GM18951 (cell line): ENCODE measurements at regions not wholly inside any gene's neighbourhood (a gene's known extent, or its start where the extent isn't known, plus 50 kb on each side); places are given as distances from the start of the nearest gene placed in this dataset.
"Not testable (repeated sequence)": the region's sequence is repeated elsewhere in the genome, so short reads cannot be mapped to it uniquely, and the experiment has no call there.

ENCODE experiments used
- POLR2A ChIP-seq: IDR thresholded peaks from 4 replicates; pipeline ENCODE4 v1.6.1; 2011; ENCODE audit warnings: mild to moderate bottlenecking; ENCODE audit not compliant: insufficient read length, insufficient read depth; ENCODE audit errors: extremely low read depth
- in situ Hi-C: fragments of 300-500 bp; cut with MboI; formaldehyde crosslinking; loops from one replicate; pipeline ENCODE4 v1.12.0; 2022; ENCODE audit warnings: low sequenced_read_pairs, mixed read lengths, inconsistent platforms; ENCODE audit not compliant: unreplicated experiment

GRCh38 chr21:28207436-28208173 is 785.1 kb downstream of the LTN1 start:
- in situ Hi-C loops, result no loop called here
- TF ChIP-seq POLR2A, result no peak

DNA sequence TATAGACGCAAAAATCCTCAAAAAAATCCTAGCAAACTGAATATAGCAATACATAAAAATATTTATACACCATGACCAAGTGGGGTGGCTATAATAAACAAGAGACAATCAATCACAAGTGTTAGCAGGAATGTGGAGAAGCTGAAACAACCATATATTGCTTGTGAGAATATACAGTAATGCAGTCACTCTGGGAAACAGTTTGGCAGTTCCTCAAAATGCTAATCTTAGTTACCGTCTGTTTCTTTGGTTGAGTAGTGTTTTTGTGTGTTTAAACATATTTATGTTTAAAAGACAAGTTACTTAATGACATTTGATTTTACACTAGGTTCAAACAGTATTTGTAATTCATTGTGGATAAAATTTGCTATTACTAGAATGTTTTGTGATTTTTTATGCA is 792.0 kb downstream of the LTN1 start:
- in situ Hi-C loops, result no loop called here
- TF ChIP-seq POLR2A, result no peak

DNA sequence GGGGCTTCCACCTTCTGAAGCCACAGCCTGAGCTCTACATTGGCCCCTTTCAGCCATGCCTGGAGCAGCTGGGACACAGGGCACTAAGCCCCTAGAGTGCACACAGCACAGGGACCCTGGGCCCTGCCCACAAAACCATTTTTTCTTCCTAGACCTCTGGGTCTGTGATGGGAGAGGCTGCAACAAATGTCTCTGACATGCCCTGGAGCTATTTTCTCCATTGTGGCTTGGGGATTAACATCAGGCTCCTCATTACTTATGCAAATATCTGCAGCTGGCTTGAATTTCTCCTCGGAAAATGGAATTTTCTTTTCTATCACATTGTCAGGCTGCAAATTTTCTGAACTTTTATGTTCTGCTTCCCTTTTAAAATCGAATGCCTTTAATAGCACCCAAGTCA is 795.7 kb downstream of the LTN1 start:
- in situ Hi-C loops, result no loop called here
- no peak for TF ChIP-seq POLR2A

DNA sequence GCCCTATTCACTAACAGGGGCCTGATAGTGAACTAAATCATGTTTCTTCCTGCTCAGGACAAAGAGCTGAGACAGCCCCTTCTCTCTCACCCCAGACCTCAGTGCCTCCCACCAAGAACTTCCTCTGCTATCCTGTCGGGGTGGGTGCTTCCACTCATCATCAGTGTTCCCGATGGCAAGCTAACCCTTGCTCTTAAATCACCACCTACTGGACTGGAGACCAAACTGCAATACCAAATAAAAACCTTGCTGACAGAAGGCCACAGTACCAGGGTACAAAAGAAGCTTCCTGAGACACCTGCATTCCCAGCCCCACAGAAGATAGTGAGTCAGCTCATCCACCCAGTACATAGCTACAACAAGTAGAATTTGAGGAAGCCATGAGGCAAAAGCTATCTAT is 799.5 kb downstream of the LTN1 start:
- TF ChIP-seq POLR2A, result no peak
- in situ Hi-C loops, result no loop called here

DNA sequence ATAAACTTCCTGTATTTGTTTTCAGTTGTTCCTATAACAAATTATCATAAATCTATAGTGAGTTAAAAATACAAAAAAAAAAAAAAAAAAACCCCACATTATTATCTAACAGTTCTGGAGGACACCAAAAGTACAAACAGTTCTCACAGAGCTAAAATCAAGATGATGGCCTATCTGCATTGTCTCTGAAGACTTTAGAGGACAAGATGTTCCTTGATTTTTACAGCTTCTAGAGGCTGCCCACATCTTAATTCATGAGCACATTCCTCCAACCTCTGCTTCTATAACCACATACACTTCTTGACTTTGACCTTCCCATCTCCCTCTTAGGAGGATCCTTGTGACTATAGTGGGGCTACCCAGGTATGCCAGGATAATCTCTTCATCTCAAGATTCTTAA is 806.1 kb downstream of the LTN1 start:
- no peak for TF ChIP-seq POLR2A
- in situ Hi-C loops, result no loop called here

DNA sequence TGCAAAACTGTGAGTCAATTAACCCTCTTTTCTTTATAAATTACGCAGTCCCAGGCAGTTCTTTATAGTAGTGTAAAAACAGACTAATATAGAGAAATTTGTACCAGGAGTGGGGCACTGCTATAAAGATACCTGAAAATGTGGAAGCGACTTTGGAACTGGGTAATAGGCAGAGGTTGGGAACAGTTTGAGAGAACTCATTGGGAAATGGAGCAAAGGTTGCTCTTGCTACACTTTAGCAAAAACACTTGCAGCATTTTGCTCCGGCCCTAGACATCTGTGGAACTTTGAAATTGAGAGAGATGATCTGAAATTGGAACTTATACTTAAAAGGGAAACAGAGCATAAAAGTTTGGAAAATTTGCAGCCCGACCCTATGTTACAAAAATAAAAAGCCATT is 810.9 kb downstream of the LTN1 start:
- TF ChIP-seq POLR2A, result no peak
- in situ Hi-C loops, result no loop called here

GRCh38 chr21:28179136-28179535 is 813.5 kb downstream of the LTN1 start:
- no peak for TF ChIP-seq POLR2A
- in situ Hi-C loops, result no loop called here

DNA sequence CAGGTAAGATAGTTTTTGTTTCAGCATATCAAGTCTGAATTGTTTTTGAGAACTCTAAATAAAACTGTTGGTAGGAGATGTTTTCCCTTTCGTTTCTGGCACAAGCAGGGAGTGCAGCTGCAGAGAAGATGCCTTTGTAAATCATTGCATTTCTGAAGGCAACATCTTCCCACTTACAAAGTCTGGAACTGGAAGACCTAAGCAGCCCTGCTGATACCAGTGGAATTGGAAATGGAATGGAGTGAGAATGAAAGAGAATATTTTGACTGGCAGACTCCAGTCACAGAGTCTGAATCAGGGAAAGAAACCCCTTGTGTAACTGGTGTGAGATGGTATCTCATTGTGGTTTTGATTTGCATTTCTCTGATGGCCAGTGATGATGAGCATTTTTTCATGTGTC is 815.6 kb downstream of the LTN1 start:
- no peak for TF ChIP-seq POLR2A
- in situ Hi-C loops, result no loop called here

GRCh38 chr21:28174701-28175100 is 818.0 kb downstream of the LTN1 start:
- in situ Hi-C loops, result no loop called here
- no peak for TF ChIP-seq POLR2A

- no peak for TF ChIP-seq POLR2A
- in situ Hi-C loops, result no loop called here
These were observed 818.7 kb downstream of the LTN1 start for GRCh38 chr21:28174006-28174405.

DNA sequence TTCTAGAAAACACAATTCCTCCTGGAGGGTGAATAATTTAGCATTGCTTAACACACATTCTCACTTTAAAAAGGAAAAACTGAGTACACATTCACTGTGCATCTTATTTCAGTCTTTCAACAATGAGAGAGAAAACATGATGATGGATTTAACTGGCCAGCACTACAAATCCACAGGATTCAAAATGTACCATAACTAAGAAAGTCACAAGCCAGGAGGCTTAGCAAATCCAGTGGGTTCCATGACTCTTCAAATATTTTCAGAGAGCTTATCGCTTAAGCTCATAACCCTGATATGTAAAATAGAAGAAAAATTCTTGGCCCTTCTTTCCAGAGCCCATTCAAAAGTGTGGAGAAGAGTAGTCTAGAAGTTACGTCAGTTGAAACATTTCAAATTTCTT is 820.3 kb downstream of the LTN1 start:
- in situ Hi-C loops, result no loop called here
- TF ChIP-seq POLR2A, result no peak

GRCh38 chr21:28167366-28167765 is 825.3 kb downstream of the LTN1 start:
- in situ Hi-C loops, result no loop called here

GRCh38 chr21:28164519-28164918 is 828.2 kb downstream of the LTN1 start:
- in situ Hi-C loops, result not testable (repeated sequence)

More at GRCh38 chr21:28167366-28167765, 825.3 kb downstream of the LTN1 start:
- no peak for TF ChIP-seq POLR2A

DNA sequence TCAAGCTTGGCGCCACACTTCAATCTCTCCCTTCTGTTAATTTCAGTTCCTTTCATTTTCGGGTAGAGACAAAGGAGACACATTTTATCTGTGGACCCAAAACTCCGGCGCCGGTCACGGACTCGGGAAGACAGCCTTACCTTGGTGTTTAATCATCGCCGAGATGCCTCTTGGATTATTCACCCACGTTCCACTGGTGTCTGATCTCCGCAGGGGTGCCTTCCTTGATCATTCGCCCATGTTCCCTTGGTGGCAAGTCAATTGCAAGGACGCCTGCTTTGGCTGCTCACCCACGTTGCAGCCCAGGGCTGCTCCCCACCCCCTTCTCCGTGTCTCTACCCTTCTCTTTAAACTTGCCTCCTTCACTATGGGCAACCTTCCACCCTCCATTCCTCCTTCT is 830.6 kb downstream of the LTN1 start:
- in situ Hi-C loops, result not testable (repeated sequence)

DNA sequence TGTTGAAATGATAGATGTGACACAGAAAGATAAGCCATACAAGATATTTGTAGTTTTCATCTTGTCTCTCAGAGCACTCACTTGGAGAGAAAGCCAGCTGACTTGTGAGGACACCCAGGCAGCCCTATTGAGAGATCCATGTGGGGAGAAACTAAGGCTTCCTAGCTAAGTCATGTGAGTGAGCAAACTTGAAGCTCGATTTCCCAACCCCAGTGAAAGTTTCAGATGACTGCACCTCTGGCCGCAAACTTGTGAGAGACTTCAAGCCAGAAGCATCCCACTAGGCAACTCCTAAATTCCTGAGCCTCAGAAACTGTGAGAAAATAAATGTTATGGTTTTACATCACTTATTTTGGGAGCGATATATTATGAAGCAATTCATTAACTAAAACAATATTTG is 832.3 kb downstream of the LTN1 start:
- in situ Hi-C loops, result no loop called here
- no peak for TF ChIP-seq POLR2A

DNA sequence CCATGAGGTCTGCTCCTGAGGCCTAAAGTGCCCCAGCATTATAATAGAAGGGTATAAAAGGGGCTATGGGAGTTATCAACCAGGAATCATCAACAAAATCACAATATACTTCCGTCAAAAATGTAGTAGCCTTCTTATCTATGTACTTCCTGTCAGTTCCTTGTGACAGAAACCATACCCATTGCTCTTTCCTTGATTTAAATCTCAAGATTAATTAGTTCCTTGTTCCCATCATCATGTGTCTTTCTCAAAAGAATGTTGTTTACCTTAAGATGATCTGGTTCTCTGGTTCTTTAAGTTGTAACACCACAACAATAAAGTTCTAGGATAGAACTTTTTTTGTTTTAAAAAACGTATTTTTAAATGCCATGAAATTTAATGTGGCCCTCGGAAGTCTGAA is 833.3 kb downstream of the LTN1 start:
- TF ChIP-seq POLR2A, result no peak

More for the DNA sequence above, 833.3 kb downstream of the LTN1 start:
- in situ Hi-C loops, result no loop called here
